WI38 (cell line): ENCODE measurements at regions not wholly inside any gene's neighbourhood (a gene's known extent, or its start where the extent isn't known, plus 50 kb on each side); places are given as distances from the start of the nearest gene placed in this dataset.

Experiments used
- H3K4me3 ChIP-seq: 2 replicates; pipeline ENCODE4 v1.5.1; 2011; ENCODE audit warnings: low read depth, mild to moderate bottlenecking, control low read depth, low read length
- CTCF ChIP-seq: IDR thresholded peaks from 2 replicates; pipeline ENCODE4 v1.5.1; 2012; ENCODE audit warnings: low read depth, mild to moderate bottlenecking, control low read depth, low read length

GRCh38 chr13:76421011-76421410, 465.2 kb downstream of the KCTD12 start:
- no peak overlapping the region for H3K4me3 ChIP-seq
- TF ChIP-seq CTCF = no peak

GRCh38 chr13:76418404-76418803, 467.8 kb downstream of the KCTD12 start:
- no peak for TF ChIP-seq CTCF
- no peak overlapping the region for H3K4me3 ChIP-seq

GRCh38 chr13:76414320-76414719, 471.9 kb downstream of the KCTD12 start:
- H3K4me3 ChIP-seq = no peak overlapping the region
- no peak for TF ChIP-seq CTCF

- TF ChIP-seq CTCF = no peak
- no peak overlapping the region for H3K4me3 ChIP-seq
Measured at GRCh38 chr13:76406243-76406642, 480.0 kb downstream of the KCTD12 start.

GRCh38 chr13:76398425-76398824, 487.8 kb downstream of the KCTD12 start:
- H3K4me3 ChIP-seq = no peak overlapping the region
- TF ChIP-seq CTCF = no peak

GRCh38 chr13:76397413-76397812, 488.8 kb downstream of the KCTD12 start:
- no peak overlapping the region for H3K4me3 ChIP-seq
- no peak for TF ChIP-seq CTCF

GRCh38 chr13:76389321-76389720, 496.9 kb downstream of the KCTD12 start:
- no peak for TF ChIP-seq CTCF

More at GRCh38 chr13:76389321-76389720, 496.9 kb downstream of the KCTD12 start:
- no peak overlapping the region for H3K4me3 ChIP-seq
